ENCODE measurements at regions not wholly inside any gene's neighbourhood (a gene's known extent, or its start where the extent isn't known, plus 50 kb on each side); places are given as distances from the start of the nearest gene placed in this dataset.

GRCh38 chr13:109415057-109415456 lies 371.3 kb downstream of the IRS2 start:
- DNase-seq: no peak
- intact Hi-C loops (cut with DNase I): no loop called here
- TF ChIP-seq CTCF (IDR thresholded peaks at IDR 0.05) (no peak), POLR2A (IDR thresholded peaks at IDR 0.05) (no peak)

GRCh38 chr13:109412283-109412901 lies 374.0 kb downstream of the IRS2 start:
- no peaks in the 10 kb centered on the region for H3K36me3 ChIP-seq
- H3K4me3 ChIP-seq (replicated peaks in 1 of 3): no peak overlapping the region
- H3K4me1 ChIP-seq: peaks cover 0 to 6% of the 10 kb centered on the region in 2 donors
- no peaks in the 10 kb centered on the region for H3K27me3 ChIP-seq
- TF ChIP-seq CTCF (IDR thresholded peaks at IDR 0.05): no peak
- no peak for TF ChIP-seq POLR2A (IDR thresholded peaks at IDR 0.05)
- intact Hi-C loops (cut with DNase I): no loop called here
- peak; percentile 20 to 40 for DNase-seq
- 14 to 26% methylated on average over 14 of the region's 14 CpGs for WGBS, 2 donors
- H3K27ac ChIP-seq: no peak overlapping the region
- H3K9me3 ChIP-seq: no peaks in the 10 kb centered on the region

More at GRCh38 chr13:109415057-109415456, 371.3 kb downstream of the IRS2 start:
- Histone ChIP-seq H3K27me3 (no peaks in the 10 kb centered on the region), H3K27ac (no peak overlapping the region), H3K36me3 (no peaks in the 10 kb centered on the region), H3K9me3 (no peaks in the 10 kb centered on the region), H3K4me3 (replicated peaks in 1 of 3) (no peak overlapping the region), H3K4me1 (peaks cover 0 to 6% of the 10 kb centered on the region in 2 donors)
- 92 to 93% methylated on average over 4 of the region's 4 CpGs for WGBS, 2 donors

- peaks cover 0 to 6% of the 10 kb centered on the region in 2 donors for H3K4me1 ChIP-seq
- TF ChIP-seq POLR2A (IDR thresholded peaks at IDR 0.05) (no peak), CTCF (IDR thresholded peaks at IDR 0.05) (no peak)
- no peak overlapping the region for H3K27ac ChIP-seq
- no peaks in the 10 kb centered on the region for H3K9me3 ChIP-seq
- H3K27me3 ChIP-seq: no peaks in the 10 kb centered on the region
- WGBS, 2 donors: 88 to 93% methylated on average over 11 of the region's 11 CpGs
- H3K4me3 ChIP-seq (replicated peaks in 1 of 3): no peak overlapping the region
- no peak for DNase-seq
- no peaks in the 10 kb centered on the region for H3K36me3 ChIP-seq
- intact Hi-C loops (cut with DNase I): no loop called here
Observed at GRCh38 chr13:109410868-109411267, 375.5 kb downstream of the IRS2 start.

- no peak overlapping the region for H3K27ac ChIP-seq
- intact Hi-C loops (cut with DNase I): no loop called here
- WGBS, 2 donors: 87 to 89% methylated on average over 14 of the region's 14 CpGs
Observed at GRCh38 chr13:109408591-109409382, 377.6 kb downstream of the IRS2 start.

More at GRCh38 chr13:109408591-109409382, 377.6 kb downstream of the IRS2 start:
- no peak for TF ChIP-seq CTCF (IDR thresholded peaks at IDR 0.05)
- no peak for TF ChIP-seq POLR2A (IDR thresholded peaks at IDR 0.05)
- Histone ChIP-seq H3K27me3 (no peaks in the 10 kb centered on the region), H3K36me3 (no peaks in the 10 kb centered on the region), H3K9me3 (no peaks in the 10 kb centered on the region), H3K4me1 (peaks cover 0 to 6% of the 10 kb centered on the region in 2 donors), H3K4me3 (replicated peaks in 1 of 3) (no peak overlapping the region)
- DNase-seq: no peak
